OCI-LY7 (cell line): ENCODE measurements at regions not wholly inside any gene's neighbourhood (a gene's known extent, or its start where the extent isn't known, plus 50 kb on each side); places are given as distances from the start of the nearest gene placed in this dataset.

Source experiments
- EZH2phosphoT487 ChIP-seq: fragments of 200-600 bp; sonication (generic); IDR thresholded peaks from 2 replicates; pipeline ENCODE4 v1.6.1; 2018; ENCODE audit warnings: low read depth, borderline replicate concordance, mild to moderate bottlenecking, mixed run types, antibody characterized with exemption, low read length, moderate library complexity, mixed read lengths
- TF ChIP-seq, protein P1 (sequence below): fragments of 200-600 bp; sonication (generic); conservative IDR thresholded peaks from 2 replicates; pipeline ENCODE4 v1.5.1; 2014; ENCODE audit warnings: mild to moderate bottlenecking, antibody characterized with exemption, low read length, moderate library complexity, mixed read lengths

DNA sequence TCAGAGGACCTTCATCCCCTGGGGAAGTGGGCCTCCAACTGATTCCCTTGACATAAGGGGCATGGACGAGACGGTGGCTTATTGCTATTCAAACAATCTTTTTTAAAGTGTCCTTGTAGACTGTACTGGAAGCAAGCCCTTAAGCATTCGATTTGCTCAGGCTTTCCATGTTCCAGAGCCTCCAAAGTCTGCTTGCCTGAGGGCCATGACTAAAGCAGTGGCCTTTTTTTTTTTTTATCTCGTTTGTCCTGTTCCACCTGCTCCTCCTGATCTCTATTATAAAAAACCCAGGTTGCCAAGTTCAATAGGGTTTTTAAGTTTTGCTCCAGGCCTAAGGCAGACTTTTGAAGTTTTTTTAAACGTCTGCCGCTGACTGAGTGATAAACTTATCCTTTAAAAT is 103.7 kb upstream of the AADAT start:
- TF ChIP-seq, protein P1, sequence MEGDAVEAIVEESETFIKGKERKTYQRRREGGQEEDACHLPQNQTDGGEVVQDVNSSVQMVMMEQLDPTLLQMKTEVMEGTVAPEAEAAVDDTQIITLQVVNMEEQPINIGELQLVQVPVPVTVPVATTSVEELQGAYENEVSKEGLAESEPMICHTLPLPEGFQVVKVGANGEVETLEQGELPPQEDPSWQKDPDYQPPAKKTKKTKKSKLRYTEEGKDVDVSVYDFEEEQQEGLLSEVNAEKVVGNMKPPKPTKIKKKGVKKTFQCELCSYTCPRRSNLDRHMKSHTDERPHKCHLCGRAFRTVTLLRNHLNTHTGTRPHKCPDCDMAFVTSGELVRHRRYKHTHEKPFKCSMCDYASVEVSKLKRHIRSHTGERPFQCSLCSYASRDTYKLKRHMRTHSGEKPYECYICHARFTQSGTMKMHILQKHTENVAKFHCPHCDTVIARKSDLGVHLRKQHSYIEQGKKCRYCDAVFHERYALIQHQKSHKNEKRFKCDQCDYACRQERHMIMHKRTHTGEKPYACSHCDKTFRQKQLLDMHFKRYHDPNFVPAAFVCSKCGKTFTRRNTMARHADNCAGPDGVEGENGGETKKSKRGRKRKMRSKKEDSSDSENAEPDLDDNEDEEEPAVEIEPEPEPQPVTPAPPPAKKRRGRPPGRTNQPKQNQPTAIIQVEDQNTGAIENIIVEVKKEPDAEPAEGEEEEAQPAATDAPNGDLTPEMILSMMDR, result no peak
- no peak for TF ChIP-seq EZH2phosphoT487
